Tibial nerve (tissue), 4 donors: ENCODE measurements at regions not wholly inside any gene's neighbourhood (a gene's known extent, or its start where the extent isn't known, plus 50 kb on each side); places are given as distances from the start of the nearest gene placed in this dataset.
"Not testable (repeated sequence)": the region's sequence is repeated elsewhere in the genome, so short reads cannot be mapped to it uniquely, and the experiment has no call there.

Experiments used
- DNase-seq, 2 donors: peaks; one replicate each; pipeline ENCODE4 v3.0.0-alpha.2; 2019; ENCODE audit warnings: low spot score in 2 of 2
- H3K27ac ChIP-seq, 4 donors: fragments of 200-600 bp; sonication (generic) in 3 of 4; one replicate each; pipeline ENCODE4 v1.5.1; 2017 to 2019; ENCODE audit warnings: mild to moderate bottlenecking in 1 of 4
- H3K27me3 ChIP-seq, 2 donors: fragments of 200-600 bp; sonication (generic) in 1 of 2; one replicate each; pipeline versions ENCODE4 v1.5.1 to v1.6.0; 2017 to 2019
- H3K36me3 ChIP-seq, 3 donors: fragments of 200-600 bp; sonication (generic); one replicate each; pipeline ENCODE4 v1.5.1; 2018 to 2019
- H3K4me1 ChIP-seq, 4 donors: fragments of 200-600 bp; sonication (generic) in 3 of 4; one replicate each; pipeline ENCODE4 v1.5.1; 2017 to 2019
- H3K4me3 ChIP-seq, 4 donors: fragments of 200-600 bp; sonication (generic) in 3 of 4; one replicate each; pipeline ENCODE4 v1.5.1; 2017 to 2019; ENCODE audit warnings: mild to moderate bottlenecking in 1 of 4, moderate library complexity in 1 of 4
- H3K9me3 ChIP-seq, 4 donors: fragments of 200-600 bp; sonication (generic) in 3 of 4; one replicate each; pipeline ENCODE4 v1.5.1; 2017 to 2019
- EP300 ChIP-seq, 2 donors: sonication (generic); formaldehyde crosslinking; IDR thresholded peaks; one replicate each; pipeline ENCODE4 v1.6.1; 2017; ENCODE audit warnings: antibody characterized with exemption in 2 of 2, mild to moderate bottlenecking in 1 of 2
- POLR2A ChIP-seq, 2 donors: fragments of 450-650 bp; IDR thresholded peaks; one replicate each; pipeline ENCODE4 v1.6.1; 2017; ENCODE audit warnings: antibody characterized with exemption in 2 of 2, mild to moderate bottlenecking in 2 of 2, moderate library complexity in 2 of 2
- WGBS, 2 donors: methylation state at CpG; one replicate each; pipeline ENCODE4 v1.1.5; 2018; 5-methylcytosine and 5-hydroxymethylcytosine counted together
- TF ChIP-seq, protein P1 (sequence below), 5 experiments: fragments of 200-600 bp in 3 of 5; fragments of 450-650 bp in 2 of 5; sonication (generic) in 3 of 5; IDR thresholded peaks; one replicate each; pipeline ENCODE4 v1.5.1; 2016 to 2019; ENCODE audit warnings: antibody characterized with exemption in 5 of 5, mild to moderate bottlenecking in 3 of 5, moderate library complexity in 2 of 5

DNA sequence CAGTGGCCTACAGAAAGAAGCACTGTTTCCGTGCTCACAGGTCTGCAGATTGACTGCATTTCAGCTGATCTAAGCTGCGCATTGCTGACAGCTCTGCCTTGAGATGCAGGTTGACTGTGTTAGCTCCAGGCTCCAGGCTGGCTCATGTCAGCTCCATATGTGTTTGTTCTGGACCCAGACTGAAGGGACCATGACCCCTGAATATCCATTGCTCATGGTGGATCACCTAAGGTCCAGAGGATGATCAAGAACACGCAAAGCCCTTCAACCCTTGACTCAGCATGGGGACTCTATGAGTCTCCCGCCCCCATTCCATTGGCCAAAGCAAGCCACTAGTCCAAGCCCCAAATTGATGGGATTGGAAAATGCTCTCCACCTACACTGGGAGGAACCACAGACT lies 239.3 kb upstream of the C16orf82 start:
- 83 to 93% methylated on average over 4 of the region's 4 CpGs for WGBS, 2 donors

DNA sequence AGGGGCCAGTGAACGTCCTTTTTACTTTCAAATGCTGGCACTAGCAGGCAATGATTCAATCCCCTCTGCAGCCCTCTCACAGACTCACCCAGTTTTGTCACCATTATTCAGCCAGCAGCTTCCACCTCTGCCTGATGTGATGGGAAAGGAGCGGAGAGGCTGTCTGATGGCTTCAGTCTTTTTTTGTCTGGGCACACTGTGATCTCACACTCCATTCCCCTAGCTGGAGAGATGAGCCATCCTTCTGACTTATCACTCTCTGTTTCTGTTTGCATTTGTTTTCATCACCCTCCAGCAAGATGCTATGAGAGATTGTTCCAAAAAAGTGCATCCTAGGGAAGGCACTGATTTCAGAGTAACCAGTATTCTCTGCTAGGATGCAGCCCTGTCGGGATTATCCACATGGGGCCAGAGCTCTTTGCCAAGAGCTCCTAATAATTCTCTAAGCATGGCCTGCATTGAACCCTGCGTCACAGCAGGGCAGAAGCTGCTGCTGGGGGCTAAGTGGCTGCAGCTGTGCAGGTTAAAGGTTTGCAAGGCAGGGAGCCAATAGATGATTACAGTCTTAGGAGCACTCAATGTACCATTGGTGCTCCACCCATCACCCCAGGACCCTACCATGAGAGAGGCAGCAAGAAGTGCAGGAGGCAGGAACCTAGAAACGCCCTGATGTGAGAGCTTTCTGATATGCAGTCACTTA lies 236.1 kb upstream of the C16orf82 start:
- Histone ChIP-seq H3K27me3 (no peaks in the 10 kb centered on the region), H3K27ac (no peak overlapping the region), H3K9me3 (no peaks in the 10 kb centered on the region), H3K36me3 (no peaks in the 10 kb centered on the region), H3K4me3 (no peak overlapping the region), H3K4me1 (no peaks in the 10 kb centered on the region)
- TF ChIP-seq POLR2A (IDR thresholded peaks at IDR 0.05), result no peak
- peak in 1 of 2 donors; percentile 12 for TF ChIP-seq EP300 (IDR thresholded peaks at IDR 0.05)
- TF ChIP-seq, protein P1, sequence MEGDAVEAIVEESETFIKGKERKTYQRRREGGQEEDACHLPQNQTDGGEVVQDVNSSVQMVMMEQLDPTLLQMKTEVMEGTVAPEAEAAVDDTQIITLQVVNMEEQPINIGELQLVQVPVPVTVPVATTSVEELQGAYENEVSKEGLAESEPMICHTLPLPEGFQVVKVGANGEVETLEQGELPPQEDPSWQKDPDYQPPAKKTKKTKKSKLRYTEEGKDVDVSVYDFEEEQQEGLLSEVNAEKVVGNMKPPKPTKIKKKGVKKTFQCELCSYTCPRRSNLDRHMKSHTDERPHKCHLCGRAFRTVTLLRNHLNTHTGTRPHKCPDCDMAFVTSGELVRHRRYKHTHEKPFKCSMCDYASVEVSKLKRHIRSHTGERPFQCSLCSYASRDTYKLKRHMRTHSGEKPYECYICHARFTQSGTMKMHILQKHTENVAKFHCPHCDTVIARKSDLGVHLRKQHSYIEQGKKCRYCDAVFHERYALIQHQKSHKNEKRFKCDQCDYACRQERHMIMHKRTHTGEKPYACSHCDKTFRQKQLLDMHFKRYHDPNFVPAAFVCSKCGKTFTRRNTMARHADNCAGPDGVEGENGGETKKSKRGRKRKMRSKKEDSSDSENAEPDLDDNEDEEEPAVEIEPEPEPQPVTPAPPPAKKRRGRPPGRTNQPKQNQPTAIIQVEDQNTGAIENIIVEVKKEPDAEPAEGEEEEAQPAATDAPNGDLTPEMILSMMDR (IDR thresholded peaks at IDR 0.05), result no peak
- 41 to 51% methylated on average over 5 of the region's 5 CpGs for WGBS, 2 donors
- no peak for DNase-seq

More for the DNA sequence above, 239.3 kb upstream of the C16orf82 start:
- Histone ChIP-seq H3K36me3 (no peaks in the 10 kb centered on the region), H3K4me1 (no peaks in the 10 kb centered on the region), H3K27me3 (no peaks in the 10 kb centered on the region), H3K27ac (no peak overlapping the region), H3K9me3 (no peaks in the 10 kb centered on the region), H3K4me3 (no peak overlapping the region)
- TF ChIP-seq EP300 (IDR thresholded peaks at IDR 0.05) (no peak), POLR2A (IDR thresholded peaks at IDR 0.05) (no peak)
- TF ChIP-seq, protein P1 (IDR thresholded peaks at IDR 0.05), result no peak
- DNase-seq, result no peak

DNA sequence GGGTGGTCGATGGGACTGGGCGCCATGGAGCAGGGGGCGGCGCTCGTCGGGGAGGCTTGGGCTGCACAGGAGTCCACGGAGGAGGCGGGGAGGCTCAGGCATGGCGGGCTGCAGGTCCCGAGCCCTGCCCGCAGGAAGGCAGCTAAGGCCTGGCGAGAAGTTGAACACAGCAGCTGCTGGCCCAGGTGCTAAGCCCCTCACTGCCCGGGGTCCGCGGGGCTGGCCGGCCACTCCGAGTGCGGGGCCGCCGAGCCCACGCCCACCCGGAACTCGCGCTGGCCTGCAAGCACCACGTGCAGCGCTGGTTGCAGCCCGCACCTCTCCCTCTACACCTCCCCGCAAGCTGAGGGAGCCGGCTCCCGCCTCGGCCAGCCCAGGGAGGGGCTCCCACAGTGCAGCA lies 230.6 kb upstream of the C16orf82 start:
- not testable (repeated sequence) for H3K9me3 ChIP-seq, H3K36me3 ChIP-seq, H3K4me3 ChIP-seq, H3K4me1 ChIP-seq, H3K27me3 ChIP-seq, H3K27ac ChIP-seq, DNase-seq
- WGBS, 2 donors, result 95 to 97% methylated on average over 20 to 22 of the region's 31 CpGs

DNA sequence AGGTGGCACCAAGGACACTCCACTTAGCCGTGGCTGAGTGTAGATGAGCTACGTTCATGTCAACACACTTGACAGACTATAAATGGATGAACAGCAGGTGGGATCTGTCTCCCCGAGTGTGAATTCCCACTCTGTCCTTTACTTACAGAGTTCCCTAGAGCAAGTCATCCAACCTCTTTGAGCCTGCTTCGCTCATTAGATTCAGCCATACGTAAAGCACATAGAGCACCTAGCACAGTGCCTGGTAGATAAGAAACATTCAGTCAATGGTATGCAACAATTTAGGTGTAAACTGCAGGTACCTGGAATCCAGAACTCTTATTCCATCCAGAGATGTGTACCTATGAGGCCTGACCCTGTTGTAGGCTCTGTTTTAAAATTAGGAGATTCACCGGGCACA lies 227.8 kb upstream of the C16orf82 start:
- Histone ChIP-seq H3K4me3 (no peak overlapping the region), H3K9me3 (peaks cover 0 to 4% (median 0%) of the 10 kb centered on the region in 4 donors), H3K27me3 (no peaks in the 10 kb centered on the region), H3K4me1 (no peaks in the 10 kb centered on the region), H3K36me3 (no peaks in the 10 kb centered on the region), H3K27ac (no peak overlapping the region)
- 87 to 94% methylated on average over 6 of the region's 6 CpGs for WGBS, 2 donors
- TF ChIP-seq, protein P1 (IDR thresholded peaks at IDR 0.05), result no peak
- no peak for TF ChIP-seq EP300 (IDR thresholded peaks at IDR 0.05)
- no peak for TF ChIP-seq POLR2A (IDR thresholded peaks at IDR 0.05)
- DNase-seq, result no peak

DNA sequence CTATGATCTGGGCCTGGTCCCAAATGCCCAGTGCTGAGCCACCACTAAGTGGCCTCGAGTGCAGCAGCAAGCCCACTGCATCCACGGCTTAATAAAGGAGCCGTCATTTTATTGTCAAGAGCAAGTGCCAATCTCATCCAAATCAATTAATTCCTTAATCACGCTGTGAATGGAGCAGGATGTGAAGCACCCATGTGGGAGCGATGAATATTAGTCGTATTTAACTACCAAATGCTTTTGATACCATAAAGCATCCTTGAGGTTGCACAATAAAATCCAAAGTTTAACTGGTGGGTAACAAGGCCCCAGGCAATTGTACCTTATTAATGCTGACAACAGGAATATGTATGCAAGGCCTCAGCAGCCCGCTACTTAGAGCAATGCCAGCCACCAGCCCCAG lies 226.0 kb upstream of the C16orf82 start:
- Histone ChIP-seq H3K4me3 (no peak overlapping the region), H3K36me3 (no peaks in the 10 kb centered on the region), H3K4me1 (no peaks in the 10 kb centered on the region), H3K9me3 (peaks cover 0 to 4% (median 0%) of the 10 kb centered on the region in 4 donors), H3K27me3 (no peaks in the 10 kb centered on the region), H3K27ac (no peak overlapping the region)
- no peak for TF ChIP-seq POLR2A (IDR thresholded peaks at IDR 0.05)
- TF ChIP-seq EP300 (IDR thresholded peaks at IDR 0.05), result no peak
- TF ChIP-seq, protein P1 (IDR thresholded peaks at IDR 0.05), result no peak
- 88 to 94% methylated on average over 7 of the region's 7 CpGs for WGBS, 2 donors
- no peak for DNase-seq
